H1 (cell line): ENCODE measurements at regions not wholly inside any gene's neighbourhood (a gene's known extent, or its start where the extent isn't known, plus 50 kb on each side); places are given as distances from the start of the nearest gene placed in this dataset.
"Not testable (repeated sequence)": the region's sequence is repeated elsewhere in the genome, so short reads cannot be mapped to it uniquely, and the experiment has no call there.

Experiments used
- CTCF ChIA-PET: fragments of 300-600 bp; sonication (Branson Sonifier 250); formaldehyde crosslinking; loops from one replicate; lab custom pipeline; 2021; ENCODE audit not compliant: partially characterized antibody; lab: Charles Lee
- POLR2A ChIA-PET: fragments of 300-600 bp; sonication (Branson Sonifier 250); formaldehyde crosslinking; loops from one replicate; lab custom pipeline; 2021; ENCODE audit warnings: inconsistent platforms; ENCODE audit not compliant: partially characterized antibody; lab: Charles Lee
- DNase-seq, 2 experiments: peaks; one replicate each; pipeline versions ENCODE4 v3.0.0 to v3.0.0-alpha.2; 2010 to 2022; ENCODE audit warnings: low spot score in 2 of 2, low read depth in 1 of 2, mixed read lengths in 1 of 2
- FAIRE-seq: peaks from 2 replicates; lab custom pipeline; 2011; peaks lifted over from hg19 to GRCh38; lab: Jason Lieb, UNC
- H2AFZ ChIP-seq: 2 replicates; pipeline ENCODE4 v1.8.1; 2012; ENCODE audit warnings: low read length, inconsistent platforms
- H2AK5ac ChIP-seq: 2 replicates; pipeline ENCODE4 v1.6.1; 2013; ENCODE audit warnings: low read depth, low read length
- H2BK120ac ChIP-seq: replicated peaks from 2 replicates; pipeline ENCODE3; 2013; ENCODE audit warnings: low read depth, low read length, inconsistent platforms
- H2BK12ac ChIP-seq: 2 replicates; pipeline ENCODE4 v1.6.1; 2013; ENCODE audit warnings: low read depth, low read length
- H2BK15ac ChIP-seq: 2 replicates; pipeline ENCODE4 v1.6.1; 2013; ENCODE audit warnings: low read length
- H2BK20ac ChIP-seq: 2 replicates; pipeline ENCODE4 v1.6.1; 2013; ENCODE audit warnings: low read length
- H2BK5ac ChIP-seq: 2 replicates; pipeline ENCODE4 v1.6.1; 2013; ENCODE audit warnings: low read depth, low read length
- H3K14ac ChIP-seq: 2 replicates; pipeline ENCODE4 v1.6.1; 2013; ENCODE audit warnings: inconsistent platforms; ENCODE audit not compliant: insufficient read length
- H3K18ac ChIP-seq: 2 replicates; pipeline ENCODE4 v1.6.1; 2013; ENCODE audit warnings: low read length; ENCODE audit errors: extremely low read depth
- H3K23ac ChIP-seq: 2 replicates; pipeline ENCODE4 v1.6.1; 2013; ENCODE audit warnings: inconsistent platforms; ENCODE audit not compliant: insufficient read length
- H3K23me2 ChIP-seq: 2 replicates; pipeline ENCODE4 v1.6.1; 2013; ENCODE audit warnings: low read depth, low read length
- H3K27ac ChIP-seq: 2 replicates; pipeline ENCODE4 v1.6.1; 2011; ENCODE audit warnings: low read depth, low read length, inconsistent platforms
- H3K27me3 ChIP-seq, 4 experiments: replicated peaks in 1 of 4; 1 replicate in 1 of 4; 2 replicates in 3 of 4; pipeline versions ENCODE4 v1.6.1 to v1.8.1; 2011 to 2013; ENCODE audit warnings: low read length in 3 of 4, mild to moderate bottlenecking in 3 of 4, inconsistent platforms in 2 of 4, mixed read lengths in 2 of 4, moderate library complexity in 1 of 4; ENCODE audit not compliant: control insufficient read depth in 3 of 4, insufficient read depth in 3 of 4; ENCODE audit errors: extremely low read depth in 1 of 4
- H3K36me3 ChIP-seq, 4 experiments: 2 replicates each; pipeline versions ENCODE4 v1.6.1 to v1.8.1; 2011 to 2013; ENCODE audit warnings: mild to moderate bottlenecking in 4 of 4, low read length in 3 of 4, moderate library complexity in 2 of 4, control low read depth in 1 of 4, inconsistent platforms in 1 of 4; ENCODE audit not compliant: insufficient read depth in 4 of 4, control insufficient read depth in 2 of 4
- H3K4ac ChIP-seq: replicated peaks from 2 replicates; pipeline ENCODE3; 2013; ENCODE audit warnings: low read length, low read depth, mixed read lengths, inconsistent platforms; ENCODE audit not compliant: insufficient read length
- H3K4me1 ChIP-seq, 4 experiments: replicated peaks in 1 of 4; 1 replicate in 1 of 4; 2 replicates in 3 of 4; pipeline versions ENCODE4 v1.6.1 to v1.8.1; 2011 to 2013; ENCODE audit warnings: low read length in 3 of 4, inconsistent platforms in 2 of 4, mixed read lengths in 1 of 4; ENCODE audit not compliant: insufficient read depth in 4 of 4, control insufficient read depth in 3 of 4
- H3K4me2 ChIP-seq, 2 experiments: 2 replicates each; pipeline versions ENCODE4 v1.6.1 to v1.8.1; 2011 to 2013; ENCODE audit warnings: low read depth in 2 of 2, low read length in 2 of 2, control low read depth in 1 of 2, inconsistent platforms in 1 of 2, mild to moderate bottlenecking in 1 of 2; ENCODE audit not compliant: insufficient read depth in 1 of 2
- H3K4me3 ChIP-seq, 4 experiments: fragments of 200-600, 300-600 bp in 1 of 4; sonication (generic), shearing (Covaris generic), sonication (Bioruptor Twin) in 1 of 4; 2 replicates each; pipeline versions ENCODE4 v1.5.1 to v1.8.1; 2011 to 2016; ENCODE audit warnings: low read length in 4 of 4, low read depth in 3 of 4, control low read depth in 2 of 4, inconsistent platforms in 2 of 4, mild to moderate bottlenecking in 2 of 4, mixed read lengths in 1 of 4, moderate library complexity in 1 of 4; ENCODE audit not compliant: insufficient read depth in 2 of 4; ENCODE audit errors: extremely low read depth in 1 of 4
- H3K56ac ChIP-seq: replicated peaks from 2 replicates; pipeline ENCODE3; 2013; ENCODE audit warnings: low read depth, mild to moderate bottlenecking, mixed read lengths, low read length, inconsistent platforms; ENCODE audit not compliant: insufficient read length
- H3K79me1 ChIP-seq: 2 replicates; pipeline ENCODE4 v1.6.1; 2013; ENCODE audit warnings: low read depth, low read length, control low read depth
- H3K79me2 ChIP-seq, 2 experiments: 2 replicates each; pipeline versions ENCODE4 v1.6.1 to v1.8.1; 2012 to 2013; ENCODE audit warnings: low read length in 2 of 2, mild to moderate bottlenecking in 2 of 2, inconsistent platforms in 1 of 2; ENCODE audit not compliant: insufficient read depth in 2 of 2, control insufficient read depth in 1 of 2
- H3K9ac ChIP-seq, 4 experiments: replicated peaks in 1 of 4; 1 replicate in 1 of 4; 2 replicates in 3 of 4; pipeline versions ENCODE4 v1.6.1 to v1.8.1; 2011 to 2013; ENCODE audit warnings: low read depth in 3 of 4, low read length in 3 of 4, control low read depth in 2 of 4, mild to moderate bottlenecking in 2 of 4, moderate library complexity in 2 of 4, inconsistent platforms in 1 of 4; ENCODE audit errors: extremely low read depth in 1 of 4
- H3K9me3 ChIP-seq, 2 experiments: 2 replicates each; pipeline versions ENCODE4 v1.6.1 to v1.8.1; 2012 to 2013; ENCODE audit warnings: mild to moderate bottlenecking in 2 of 2, moderate library complexity in 2 of 2, control low read depth in 1 of 2, inconsistent platforms in 1 of 2, low read depth in 1 of 2, low read length in 1 of 2, mixed read lengths in 1 of 2; ENCODE audit not compliant: insufficient read depth in 2 of 2
- H4K20me1 ChIP-seq, 2 experiments: replicated peaks in 1 of 2; 2 replicates each; pipeline versions ENCODE3 to v1.8.1; 2011 to 2013; ENCODE audit warnings: inconsistent platforms in 2 of 2, low read length in 2 of 2, mild to moderate bottlenecking in 1 of 2; ENCODE audit not compliant: insufficient read depth in 2 of 2, control insufficient read depth in 1 of 2
- H4K5ac ChIP-seq: 2 replicates; pipeline ENCODE4 v1.6.1; 2013; ENCODE audit warnings: low read length, low read depth, mixed read lengths, inconsistent platforms; ENCODE audit not compliant: insufficient read length
- H4K8ac ChIP-seq: 2 replicates; pipeline ENCODE4 v1.8.0; 2013; ENCODE audit warnings: mild to moderate bottlenecking, moderate library complexity, low read length, inconsistent platforms; ENCODE audit not compliant: insufficient read depth; ENCODE audit errors: extremely low read depth
- H4K91ac ChIP-seq: replicated peaks from 2 replicates; pipeline ENCODE3; 2013; ENCODE audit warnings: low read length, mixed read lengths, inconsistent platforms; ENCODE audit not compliant: insufficient read length
- WGBS, 2 experiments: shearing (Covaris generic) in 1 of 2; methylation state at CpG; one replicate each; pipeline versions ENCODE4 v1.1.6 to v1.1.7; 2013 to 2015; ENCODE audit warnings: low lambda C conversion rate in 2 of 2, mixed read lengths in 2 of 2, inconsistent platforms in 1 of 2, low coverage in 1 of 2, missing lambda C conversion rate in 1 of 2; ENCODE audit not compliant: insufficient replicate concordance in 2 of 2, insufficient coverage in 1 of 2, insufficient read length in 1 of 2; ENCODE audit errors: extremely low coverage in 1 of 2, missing lambda C conversion rate in 1 of 2; 5-methylcytosine and 5-hydroxymethylcytosine counted together

DNA sequence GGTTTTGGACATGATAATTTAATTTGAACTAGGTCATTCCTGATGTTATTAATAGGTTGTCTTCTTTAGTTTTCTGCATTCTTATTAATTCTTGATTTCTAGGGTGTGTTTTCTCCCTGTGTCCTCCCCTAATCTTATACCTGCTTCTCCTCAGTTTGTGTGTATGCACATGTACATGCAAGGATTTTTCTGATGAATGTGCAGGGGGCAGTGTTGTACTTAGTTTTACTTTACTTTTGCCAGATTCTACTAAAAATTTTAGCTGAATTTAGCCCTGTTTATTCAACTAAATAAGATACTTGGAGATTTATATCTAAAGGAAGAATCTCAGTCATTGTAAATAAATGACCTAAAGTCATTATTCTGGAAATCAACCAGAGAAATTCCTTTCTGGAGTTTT is 144.8 kb downstream of the SEPTIN7 start:
- H2BK20ac ChIP-seq, CTCF ChIA-PET, H3K56ac ChIP-seq: not testable (repeated sequence)

GRCh38 chr7:35955735-35956134 is 154.9 kb downstream of the SEPTIN7 start:
- H4K5ac ChIP-seq, H3K36me3 ChIP-seq, H2BK15ac ChIP-seq, H3K4me2 ChIP-seq, H2BK120ac ChIP-seq, CTCF ChIA-PET, H3K9me3 ChIP-seq, H3K79me1 ChIP-seq, H3K27me3 ChIP-seq, H4K20me1 ChIP-seq, H2AK5ac ChIP-seq, H3K9ac ChIP-seq, FAIRE-seq, H2BK12ac ChIP-seq, H3K27ac ChIP-seq, H4K8ac ChIP-seq, H2AFZ ChIP-seq, POLR2A ChIA-PET, H3K4me3 ChIP-seq, H2BK20ac ChIP-seq, H3K79me2 ChIP-seq, H3K4ac ChIP-seq, H3K23ac ChIP-seq, H4K91ac ChIP-seq, H3K4me1 ChIP-seq, DNase-seq, H2BK5ac ChIP-seq, H3K23me2 ChIP-seq, H3K18ac ChIP-seq, H3K14ac ChIP-seq, H3K56ac ChIP-seq: not testable (repeated sequence)
- WGBS, 2 experiments = 94% methylated on average over 11 of the region's 13 CpGs; no CpG with 5 or more reads in 1 of the 2 experiments

More for the DNA sequence above, 144.8 kb downstream of the SEPTIN7 start:
- H3K23ac ChIP-seq, H3K14ac ChIP-seq, H3K79me2 ChIP-seq, H4K8ac ChIP-seq, DNase-seq, H4K20me1 ChIP-seq, H3K4me3 ChIP-seq, H3K79me1 ChIP-seq, H2BK12ac ChIP-seq, H3K23me2 ChIP-seq, H3K4me1 ChIP-seq, H4K5ac ChIP-seq, H3K36me3 ChIP-seq, POLR2A ChIA-PET, H2BK15ac ChIP-seq, H3K18ac ChIP-seq, H4K91ac ChIP-seq, H2BK5ac ChIP-seq, H3K9ac ChIP-seq, FAIRE-seq, H2AK5ac ChIP-seq, H2AFZ ChIP-seq, H3K27me3 ChIP-seq, H3K27ac ChIP-seq, H2BK120ac ChIP-seq, H3K4me2 ChIP-seq, H3K4ac ChIP-seq, H3K9me3 ChIP-seq: not testable (repeated sequence)
